ENCODE measurements at regions not wholly inside any gene's neighbourhood (a gene's known extent, or its start where the extent isn't known, plus 50 kb on each side); places are given as distances from the start of the nearest gene placed in this dataset.

DNA sequence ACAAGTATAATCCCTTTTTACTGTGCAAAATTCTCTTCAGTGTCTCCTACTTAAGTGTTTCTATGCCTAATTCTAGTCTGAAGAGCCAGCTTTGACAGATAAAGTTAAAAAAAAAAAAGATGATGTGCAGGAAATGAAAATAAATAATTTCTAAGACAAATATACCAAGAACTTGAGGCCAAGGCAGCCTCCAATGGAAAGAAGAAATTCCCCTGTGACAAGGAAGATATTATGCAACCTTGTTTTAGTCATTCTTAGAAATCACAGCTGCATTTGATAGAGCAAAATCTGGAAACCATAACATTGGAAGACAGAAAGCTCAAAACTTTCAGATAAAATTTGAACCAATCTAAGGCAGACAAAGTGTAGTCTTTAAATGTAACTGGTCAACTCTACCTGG is 375.9 kb upstream of the TLE4 start:
- no peak for DNase-seq (ENCODE audit: low spot score)
- in situ Hi-C loops (cut with MboI; ENCODE audit: low sequenced_read_pairs, unreplicated experiment): no loop called here
- no peak for TF ChIP-seq CTCF (IDR thresholded peaks at IDR 0.05; ENCODE audit: borderline replicate concordance, control extremely low read depth, extremely low read depth, insufficient read depth, missing control alignments)

- no peak for DNase-seq (ENCODE audit: low spot score)
- in situ Hi-C loops (cut with MboI; ENCODE audit: low sequenced_read_pairs, unreplicated experiment): no loop called here
- no peak for TF ChIP-seq CTCF (IDR thresholded peaks at IDR 0.05; ENCODE audit: borderline replicate concordance, control extremely low read depth, extremely low read depth, insufficient read depth, missing control alignments)
These were observed 375.2 kb upstream of the TLE4 start for GRCh38 chr9:79196606-79197005.

GRCh38 chr9:79200336-79200735 is 371.4 kb upstream of the TLE4 start:
- in situ Hi-C loops (cut with MboI; ENCODE audit: low sequenced_read_pairs, unreplicated experiment): no loop called here
- DNase-seq (ENCODE audit: low spot score): no peak
- TF ChIP-seq CTCF (IDR thresholded peaks at IDR 0.05; ENCODE audit: borderline replicate concordance, control extremely low read depth, extremely low read depth, insufficient read depth, missing control alignments): no peak

DNA sequence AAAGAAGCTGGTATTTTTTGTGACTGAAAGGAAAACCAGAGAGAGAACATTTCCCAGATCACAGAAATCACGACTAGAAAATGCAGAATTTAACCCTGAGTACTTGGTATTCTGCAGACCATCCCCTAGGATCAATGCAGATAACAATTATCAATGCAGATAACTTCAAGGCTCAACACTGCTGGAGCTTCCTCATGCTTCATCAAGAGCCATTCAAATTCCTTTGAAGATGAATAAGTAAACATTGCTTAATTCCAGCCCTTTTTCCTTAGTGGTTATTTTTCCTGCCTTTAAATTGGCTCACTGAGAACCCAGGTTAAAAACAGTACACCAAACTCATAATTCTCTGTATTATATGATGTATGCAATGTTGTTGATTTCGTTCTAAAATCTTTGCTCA is 370.1 kb upstream of the TLE4 start:
- DNase-seq (ENCODE audit: low spot score): no peak
- no peak for TF ChIP-seq CTCF (IDR thresholded peaks at IDR 0.05; ENCODE audit: borderline replicate concordance, control extremely low read depth, extremely low read depth, insufficient read depth, missing control alignments)
- in situ Hi-C loops (cut with MboI; ENCODE audit: low sequenced_read_pairs, unreplicated experiment): no loop called here

- DNase-seq (ENCODE audit: low spot score): no peak
- TF ChIP-seq CTCF (IDR thresholded peaks at IDR 0.05; ENCODE audit: borderline replicate concordance, control extremely low read depth, extremely low read depth, insufficient read depth, missing control alignments): no peak
- in situ Hi-C loops (cut with MboI; ENCODE audit: low sequenced_read_pairs, unreplicated experiment): no loop called here
These were observed 362.9 kb upstream of the TLE4 start for GRCh38 chr9:79208791-79209396.

- in situ Hi-C loops (cut with MboI; ENCODE audit: low sequenced_read_pairs, unreplicated experiment): no loop called here
- no peak for TF ChIP-seq CTCF (IDR thresholded peaks at IDR 0.05; ENCODE audit: borderline replicate concordance, control extremely low read depth, extremely low read depth, insufficient read depth, missing control alignments)
- DNase-seq (ENCODE audit: low spot score): no peak
These were observed 361.1 kb upstream of the TLE4 start for GRCh38 chr9:79210541-79211243.
